CD4-positive, alpha-beta memory T cell (primary cell): ENCODE measurements at regions not wholly inside any gene's neighbourhood (a gene's known extent, or its start where the extent isn't known, plus 50 kb on each side); places are given as distances from the start of the nearest gene placed in this dataset.

ENCODE experiments used
- CTCF ChIA-PET: fragments of 350-600 bp; sonication (Branson Sonifier 250); formaldehyde crosslinking; loops from one replicate; lab custom pipeline; 2021; ENCODE audit warnings: inconsistent platforms; ENCODE audit not compliant: partially characterized antibody; lab: Charles Lee
- POLR2A ChIA-PET: fragments of 350-600 bp; sonication (Branson Sonifier 250); formaldehyde crosslinking; loops from one replicate; lab custom pipeline; 2021; ENCODE audit not compliant: partially characterized antibody; lab: Charles Lee
- DNase-seq, 5 donors: peaks; one replicate each; pipeline versions ENCODE4 v3.0.0 to v3.0.0-alpha.2; 2020 to 2022; ENCODE audit warnings: mixed read lengths in 1 of 5
- H3K27ac ChIP-seq: one replicate; pipeline ENCODE4 v1.7.0; 2013; ENCODE audit warnings: low read depth, low read length
- H3K27me3 ChIP-seq: 2 replicates; pipeline ENCODE4 v1.7.0; 2013; ENCODE audit warnings: mild to moderate bottlenecking, low read length, moderate library complexity; ENCODE audit not compliant: insufficient read depth
- H3K36me3 ChIP-seq: 2 replicates; pipeline ENCODE4 v1.7.0; 2013; ENCODE audit warnings: mild to moderate bottlenecking, low read length, moderate library complexity; ENCODE audit not compliant: insufficient read depth
- H3K4me1 ChIP-seq: 2 replicates; pipeline ENCODE4 v1.7.0; 2013; ENCODE audit warnings: mild to moderate bottlenecking, low read length, moderate library complexity; ENCODE audit not compliant: insufficient read depth
- H3K4me3 ChIP-seq, 2 donors: one replicate each; pipeline ENCODE4 v1.7.0; 2013; ENCODE audit warnings: low read length in 2 of 2, mild to moderate bottlenecking in 1 of 2
- H3K9me3 ChIP-seq, 2 donors: one replicate each; pipeline ENCODE4 v1.7.0; 2013; ENCODE audit warnings: low read length in 2 of 2, control low read depth in 1 of 2; ENCODE audit not compliant: control insufficient read depth in 1 of 2
- H3K27ac Mint-ChIP-seq, 7 donors: one replicate each; pipeline ENCODE4 v1.8.0; 2020 to 2021; ENCODE audit warnings: mixed read lengths in 7 of 7, mild to moderate bottlenecking in 6 of 7, inconsistent platforms in 3 of 7, moderate library complexity in 3 of 7
- H3K27me3 Mint-ChIP-seq, 2 donors: one replicate each; pipeline ENCODE4 v1.8.0; 2020 to 2021; ENCODE audit warnings: mixed read lengths in 2 of 2
- H3K36me3 Mint-ChIP-seq, 2 donors: one replicate each; pipeline ENCODE4 v1.8.0; 2020 to 2021; ENCODE audit warnings: mixed read lengths in 2 of 2, inconsistent platforms in 1 of 2, mild to moderate bottlenecking in 1 of 2
- H3K4me1 Mint-ChIP-seq, 4 donors: one replicate each; pipeline ENCODE4 v1.8.0; 2020 to 2021; ENCODE audit warnings: mixed read lengths in 4 of 4, mild to moderate bottlenecking in 1 of 4
- H3K4me3 Mint-ChIP-seq, 8 donors: one replicate each; pipeline ENCODE4 v1.8.0; 2020 to 2021; ENCODE audit warnings: mixed read lengths in 8 of 8, mild to moderate bottlenecking in 7 of 8, moderate library complexity in 6 of 8, inconsistent platforms in 3 of 8
- H3K9me3 Mint-ChIP-seq, 8 donors: one replicate each; pipeline ENCODE4 v1.8.0; 2020 to 2021; ENCODE audit warnings: mixed read lengths in 8 of 8, mild to moderate bottlenecking in 5 of 8, inconsistent platforms in 3 of 8, moderate library complexity in 1 of 8
- intact Hi-C: fragments of 100-400 bp; cut with micrococcal nuclease; formaldehyde crosslinking; loops from one replicate; pipeline ENCODE4 v1.15.1; 2023

- CTCF ChIA-PET = no interaction called here
- H3K27me3 ChIP-seq = no peaks in the 10 kb centered on the region
Observed at GRCh38 chr6:19032591-19033295, 645.6 kb downstream of the RNF144B start.

DNA sequence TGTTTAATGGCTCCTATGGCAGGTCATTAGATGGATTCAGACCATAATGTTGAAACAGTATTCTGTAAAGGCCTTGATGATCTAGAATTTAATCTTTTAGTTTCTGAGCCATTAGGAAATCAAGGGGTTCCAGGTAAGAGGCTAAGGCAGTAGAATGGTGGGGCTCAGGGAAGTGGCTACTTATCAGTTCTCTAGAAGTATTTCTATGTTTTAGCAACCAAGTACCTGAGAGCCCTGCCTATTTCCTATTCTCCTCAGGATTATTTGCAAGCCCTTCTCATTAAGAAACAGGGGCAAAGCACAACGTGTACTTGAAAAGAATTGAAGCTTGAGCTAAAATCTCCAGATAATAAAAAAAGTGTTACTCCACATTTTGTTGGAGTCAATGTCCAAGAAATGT is 646.5 kb downstream of the RNF144B start:
- Histone ChIP-seq H3K4me3 (no peak overlapping the region), H3K27me3 (no peaks in the 10 kb centered on the region), H3K9me3 (no peaks in the 10 kb centered on the region), H3K36me3 (no peaks in the 10 kb centered on the region), H3K4me1 (no peaks in the 10 kb centered on the region), H3K27ac (no peak overlapping the region)
- Mint-ChIP-seq H3K4me3 (no peak overlapping the region), H3K36me3 (no peaks in the 10 kb centered on the region), H3K27me3 (no peaks in the 10 kb centered on the region), H3K4me1 (no peaks in the 10 kb centered on the region), H3K27ac (no peak overlapping the region), H3K9me3 (peaks cover 0 to 12% (median 3%) of the 10 kb centered on the region in 8 donors)
- CTCF ChIA-PET = no interaction called here
- POLR2A ChIA-PET = no interaction called here
- no peak for DNase-seq
- intact Hi-C loops = no loop called here

More at GRCh38 chr6:19032591-19033295, 645.6 kb downstream of the RNF144B start:
- Mint-ChIP-seq H3K9me3 (peaks cover 0 to 13% (median 4%) of the 10 kb centered on the region in 8 donors), H3K4me3 (no peak overlapping the region), H3K4me1 (no peaks in the 10 kb centered on the region), H3K27me3 (no peaks in the 10 kb centered on the region), H3K36me3 (no peaks in the 10 kb centered on the region), H3K27ac (no peak overlapping the region)
- POLR2A ChIA-PET = no interaction called here
- Histone ChIP-seq H3K9me3 (no peaks in the 10 kb centered on the region), H3K4me1 (no peaks in the 10 kb centered on the region), H3K36me3 (no peaks in the 10 kb centered on the region), H3K27ac (no peak overlapping the region), H3K4me3 (no peak overlapping the region)
- no peak for DNase-seq
- intact Hi-C loops = no loop called here

- H3K9me3 Mint-ChIP-seq = peaks cover 0 to 10% (median 2%) of the 10 kb centered on the region in 8 donors
- intact Hi-C loops = no loop called here
- Histone ChIP-seq H3K4me1 (no peaks in the 10 kb centered on the region), H3K27me3 (no peaks in the 10 kb centered on the region), H3K27ac (no peak overlapping the region), H3K4me3 (no peak overlapping the region), H3K9me3 (no peaks in the 10 kb centered on the region), H3K36me3 (no peaks in the 10 kb centered on the region)
- DNase-seq = no peak
- CTCF ChIA-PET = no interaction called here
- no peaks in the 10 kb centered on the region for H3K4me1 Mint-ChIP-seq
- H3K27ac Mint-ChIP-seq = no peak overlapping the region
- POLR2A ChIA-PET = no interaction called here
- no peaks in the 10 kb centered on the region for H3K27me3 Mint-ChIP-seq
- H3K4me3 Mint-ChIP-seq = no peak overlapping the region
- H3K36me3 Mint-ChIP-seq = no peaks in the 10 kb centered on the region
Observed at GRCh38 chr6:19034986-19035385, 647.8 kb downstream of the RNF144B start.

DNA sequence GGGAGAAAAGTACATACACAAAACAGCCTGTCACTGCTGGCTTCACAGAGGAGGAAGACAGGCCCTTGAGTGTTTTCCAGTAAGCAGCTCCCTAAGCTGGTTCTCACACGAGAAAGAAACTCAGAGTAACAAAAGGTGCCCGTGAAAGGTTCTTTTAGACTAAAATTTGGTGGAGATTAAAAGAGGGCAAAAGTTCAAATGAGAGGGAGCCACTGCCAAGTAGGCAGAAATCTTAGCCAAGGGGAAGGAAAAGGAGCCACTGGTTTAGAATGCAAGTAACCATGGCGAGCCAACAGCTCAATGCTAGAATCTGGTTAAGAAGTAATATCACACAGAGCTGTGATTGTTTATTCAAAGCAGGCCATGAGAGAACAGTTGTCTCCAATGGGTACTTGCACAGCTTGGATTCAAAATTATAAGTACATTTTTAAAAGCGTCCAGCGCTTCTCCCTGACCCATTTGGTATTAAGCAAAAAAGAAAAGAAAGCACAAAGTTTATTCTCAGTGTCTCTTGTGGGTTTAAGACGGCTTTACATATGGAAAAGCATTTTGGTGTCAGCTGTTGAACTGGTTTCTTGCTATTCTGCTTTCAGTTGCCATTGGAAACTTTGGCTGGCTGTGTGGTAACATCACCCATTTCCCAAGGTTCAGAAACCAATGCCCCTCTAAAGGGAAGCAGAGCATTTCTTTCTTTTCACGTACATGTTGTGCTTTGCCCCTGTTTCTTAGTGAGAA is 648.5 kb downstream of the RNF144B start:
- no peaks in the 10 kb centered on the region for H3K9me3 ChIP-seq
- Mint-ChIP-seq H3K4me3 (no peak overlapping the region), H3K27ac (no peak overlapping the region), H3K27me3 (no peaks in the 10 kb centered on the region), H3K9me3 (peaks cover 0 to 10% (median 2%) of the 10 kb centered on the region in 8 donors), H3K36me3 (no peaks in the 10 kb centered on the region), H3K4me1 (no peaks in the 10 kb centered on the region)
- H3K27me3 ChIP-seq = no peaks in the 10 kb centered on the region
- POLR2A ChIA-PET = no interaction called here
- no peak overlapping the region for H3K27ac ChIP-seq
- no peak for DNase-seq
- no peaks in the 10 kb centered on the region for H3K4me1 ChIP-seq
- CTCF ChIA-PET = no interaction called here
- intact Hi-C loops = no loop called here
- no peaks in the 10 kb centered on the region for H3K36me3 ChIP-seq
- H3K4me3 ChIP-seq = no peak overlapping the region

DNA sequence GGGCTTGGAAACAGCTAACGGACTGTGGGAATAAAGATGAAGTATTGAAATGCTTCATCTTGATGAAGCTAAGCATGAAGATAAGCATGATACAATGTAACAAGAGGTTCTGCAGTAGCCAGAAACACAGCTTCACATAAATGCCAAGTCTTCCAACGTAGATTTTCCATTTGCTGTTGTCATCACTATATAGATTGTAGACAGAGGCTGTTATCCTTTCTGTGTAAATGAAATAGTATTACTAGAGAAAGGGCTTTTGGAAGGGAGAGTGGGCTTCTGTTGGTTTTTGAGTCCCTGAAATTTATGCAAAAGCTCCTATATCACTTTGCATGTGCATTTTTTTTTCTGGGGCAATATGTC is 649.0 kb downstream of the RNF144B start:
- Mint-ChIP-seq H3K36me3 (no peaks in the 10 kb centered on the region), H3K9me3 (peaks cover 0 to 10% (median 2%) of the 10 kb centered on the region in 8 donors), H3K27ac (no peak overlapping the region), H3K4me3 (no peak overlapping the region), H3K4me1 (no peaks in the 10 kb centered on the region), H3K27me3 (no peaks in the 10 kb centered on the region)
- Histone ChIP-seq H3K9me3 (no peaks in the 10 kb centered on the region), H3K4me3 (no peak overlapping the region), H3K27ac (no peak overlapping the region), H3K4me1 (no peaks in the 10 kb centered on the region), H3K36me3 (no peaks in the 10 kb centered on the region), H3K27me3 (no peaks in the 10 kb centered on the region)
- CTCF ChIA-PET = no interaction called here
- no peak for DNase-seq
- intact Hi-C loops = no loop called here
- POLR2A ChIA-PET = no interaction called here

- H3K27me3 Mint-ChIP-seq = no peaks in the 10 kb centered on the region
Observed at GRCh38 chr6:19037607-19038006, 650.5 kb downstream of the RNF144B start.

GRCh38 chr6:19039287-19039686 is 652.1 kb downstream of the RNF144B start:
- Histone ChIP-seq H3K27me3 (no peaks in the 10 kb centered on the region), H3K4me1 (no peaks in the 10 kb centered on the region), H3K36me3 (no peaks in the 10 kb centered on the region), H3K27ac (no peak overlapping the region), H3K4me3 (no peak overlapping the region), H3K9me3 (no peaks in the 10 kb centered on the region)
- H3K9me3 Mint-ChIP-seq = peaks cover 0 to 12% (median 2%) of the 10 kb centered on the region in 8 donors
- no peak for DNase-seq
- no peaks in the 10 kb centered on the region for H3K27me3 Mint-ChIP-seq
- CTCF ChIA-PET = no interaction called here
- no peak overlapping the region for H3K4me3 Mint-ChIP-seq
- intact Hi-C loops = no loop called here
- POLR2A ChIA-PET = no interaction called here
- no peak overlapping the region for H3K27ac Mint-ChIP-seq
- no peaks in the 10 kb centered on the region for H3K4me1 Mint-ChIP-seq
- H3K36me3 Mint-ChIP-seq = no peaks in the 10 kb centered on the region

More at GRCh38 chr6:19037607-19038006, 650.5 kb downstream of the RNF144B start:
- Mint-ChIP-seq H3K27ac (no peak overlapping the region), H3K36me3 (no peaks in the 10 kb centered on the region), H3K9me3 (peaks cover 0 to 9% (median 2%) of the 10 kb centered on the region in 8 donors), H3K4me3 (no peak overlapping the region), H3K4me1 (no peaks in the 10 kb centered on the region)
- Histone ChIP-seq H3K9me3 (no peaks in the 10 kb centered on the region), H3K27ac (no peak overlapping the region), H3K27me3 (no peaks in the 10 kb centered on the region), H3K36me3 (no peaks in the 10 kb centered on the region), H3K4me1 (no peaks in the 10 kb centered on the region), H3K4me3 (no peak overlapping the region)
- intact Hi-C loops = no loop called here
- ChIA-PET CTCF (no interaction called here), POLR2A (no interaction called here)
- no peak for DNase-seq
